ENCODE measurements at regions not wholly inside any gene's neighbourhood (a gene's known extent, or its start where the extent isn't known, plus 50 kb on each side); places are given as distances from the start of the nearest gene placed in this dataset.
A peak's percentile ranks its signal among the peaks of the same experiment; 100 is the strongest.

- in situ Hi-C loops (cut with HindIII; ENCODE audit: low pct_unique_long_range_greater_than_20kb, low sequenced_read_pairs): no loop called here
These were observed 64.7 kb downstream of the SNRPE start for GRCh38 chr1:203926025-203926540.

GRCh38 chr1:203929741-203930309 is 68.4 kb downstream of the SNRPE start:
- in situ Hi-C loops (cut with HindIII; ENCODE audit: low pct_unique_long_range_greater_than_20kb, low sequenced_read_pairs): no loop called here
- DNase-seq (ENCODE audit: low read depth, low spot score): no peak

More at GRCh38 chr1:203926025-203926540, 64.7 kb downstream of the SNRPE start:
- DNase-seq (ENCODE audit: low read depth, low spot score): no peak

- DNase-seq (ENCODE audit: low read depth, low spot score): no peak
- in situ Hi-C loops (cut with HindIII; ENCODE audit: low pct_unique_long_range_greater_than_20kb, low sequenced_read_pairs): no loop called here
These were observed 68.9 kb downstream of the SNRPE start for GRCh38 chr1:203930342-203930741.

- no peak for DNase-seq (ENCODE audit: low read depth, low spot score)
- in situ Hi-C loops (cut with HindIII; ENCODE audit: low pct_unique_long_range_greater_than_20kb, low sequenced_read_pairs): no loop called here
These were observed 70.6 kb downstream of the SNRPE start for GRCh38 chr1:203931953-203932352.

GRCh38 chr1:203932556-203932955 is 71.2 kb downstream of the SNRPE start:
- no peak for DNase-seq (ENCODE audit: low read depth, low spot score)
- in situ Hi-C loops (cut with HindIII; ENCODE audit: low pct_unique_long_range_greater_than_20kb, low sequenced_read_pairs): no loop called here

- in situ Hi-C loops (cut with HindIII; ENCODE audit: low pct_unique_long_range_greater_than_20kb, low sequenced_read_pairs): no loop called here
- DNase-seq (ENCODE audit: low read depth, low spot score): no peak
These were observed 72.6 kb downstream of the SNRPE start for GRCh38 chr1:203934027-203934426.

GRCh38 chr1:203934651-203935050 is 73.3 kb downstream of the SNRPE start:
- in situ Hi-C loops (cut with HindIII; ENCODE audit: low pct_unique_long_range_greater_than_20kb, low sequenced_read_pairs): no loop called here
- DNase-seq (ENCODE audit: low read depth, low spot score): no peak

GRCh38 chr1:203935321-203935720 is 73.9 kb downstream of the SNRPE start:
- in situ Hi-C loops (cut with HindIII; ENCODE audit: low pct_unique_long_range_greater_than_20kb, low sequenced_read_pairs): no loop called here
- no peak for DNase-seq (ENCODE audit: low read depth, low spot score)

- in situ Hi-C loops (cut with HindIII; ENCODE audit: low pct_unique_long_range_greater_than_20kb, low sequenced_read_pairs): no loop called here
- DNase-seq (ENCODE audit: low read depth, low spot score): no peak
These were observed 76.4 kb downstream of the SNRPE start for GRCh38 chr1:203937678-203938330.

GRCh38 chr1:203944651-203945404 is 83.4 kb downstream of the SNRPE start:
- DNase-seq (ENCODE audit: low read depth, low spot score): no peak
- in situ Hi-C loops (cut with HindIII; ENCODE audit: low pct_unique_long_range_greater_than_20kb, low sequenced_read_pairs): no loop called here

GRCh38 chr1:203954293-203954692 is 92.9 kb downstream of the SNRPE start:
- in situ Hi-C loops (cut with HindIII; ENCODE audit: low pct_unique_long_range_greater_than_20kb, low sequenced_read_pairs): no loop called here

GRCh38 chr1:203954788-203955552 is 93.6 kb downstream of the SNRPE start:
- no peak for DNase-seq (ENCODE audit: low read depth, low spot score)
- in situ Hi-C loops (cut with HindIII; ENCODE audit: low pct_unique_long_range_greater_than_20kb, low sequenced_read_pairs): no loop called here

More at GRCh38 chr1:203954293-203954692, 92.9 kb downstream of the SNRPE start:
- no peak for DNase-seq (ENCODE audit: low read depth, low spot score)

- in situ Hi-C loops (cut with HindIII; ENCODE audit: low pct_unique_long_range_greater_than_20kb, low sequenced_read_pairs): no loop called here
These were observed 104.2 kb upstream of the SOX13 start for GRCh38 chr1:203968761-203969160.

GRCh38 chr1:203969846-203970245 is 103.1 kb upstream of the SOX13 start:
- in situ Hi-C loops (cut with HindIII; ENCODE audit: low pct_unique_long_range_greater_than_20kb, low sequenced_read_pairs): no loop called here
- DNase-seq (ENCODE audit: low read depth, low spot score): no peak

More at GRCh38 chr1:203968761-203969160, 104.2 kb upstream of the SOX13 start:
- DNase-seq (ENCODE audit: low read depth, low spot score): no peak

GRCh38 chr1:203985044-203985443 is 87.9 kb upstream of the SOX13 start:
- in situ Hi-C loops (cut with HindIII; ENCODE audit: low pct_unique_long_range_greater_than_20kb, low sequenced_read_pairs): no loop called here
- peak; percentile 58 for DNase-seq (ENCODE audit: low read depth, low spot score)

- in situ Hi-C loops (cut with HindIII; ENCODE audit: low pct_unique_long_range_greater_than_20kb, low sequenced_read_pairs): no loop called here
These were observed 87.2 kb upstream of the SOX13 start for GRCh38 chr1:203985676-203986075.

GRCh38 chr1:203986887-203987461 is 85.9 kb upstream of the SOX13 start:
- no peak for DNase-seq (ENCODE audit: low read depth, low spot score)
- in situ Hi-C loops (cut with HindIII; ENCODE audit: low pct_unique_long_range_greater_than_20kb, low sequenced_read_pairs): no loop called here

More at GRCh38 chr1:203985676-203986075, 87.2 kb upstream of the SOX13 start:
- DNase-seq (ENCODE audit: low read depth, low spot score): no peak

Data from SK-MEL-5 (cell line).